ENCODE measurements at regions not wholly inside any gene's neighbourhood (a gene's known extent, or its start where the extent isn't known, plus 50 kb on each side); places are given as distances from the start of the nearest gene placed in this dataset.

GRCh38 chr6:21747441-21747840, 153.9 kb downstream of the SOX4 start:
- Histone ChIP-seq H3K27ac (peak overlapping the region; percentile 48 to 55), H3K27me3 (no peaks in the 10 kb centered on the region), H3K36me3 (no peaks in the 10 kb centered on the region), H3K9me3 (no peaks in the 10 kb centered on the region), H3K4me3 (no peak overlapping the region), H3K4me1 (no peaks in the 10 kb centered on the region)
- intact Hi-C loops (cut with DNase I; ENCODE audit: low total_unique reads): no loop called here
- TF ChIP-seq POLR2AphosphoS5 (IDR thresholded peaks at IDR 0.05) (no peak), CTCF (IDR thresholded peaks at IDR 0.05) (no peak)
- DNase-seq (ENCODE audit: low spot score in 2 of 2): no peak

- H3K4me3 ChIP-seq: no peak overlapping the region
- H3K9me3 ChIP-seq: no peaks in the 10 kb centered on the region
- H3K36me3 ChIP-seq: no peaks in the 10 kb centered on the region
- no peak for TF ChIP-seq CTCF (IDR thresholded peaks at IDR 0.05)
- no peak for DNase-seq (ENCODE audit: low spot score in 2 of 2)
- no peaks in the 10 kb centered on the region for H3K27me3 ChIP-seq
- intact Hi-C loops (cut with DNase I; ENCODE audit: low total_unique reads): no loop called here
- H3K27ac ChIP-seq: peak overlapping the region; percentile 48 to 55
- H3K4me1 ChIP-seq: no peaks in the 10 kb centered on the region
Observed at GRCh38 chr6:21748343-21749056, 154.9 kb downstream of the SOX4 start.

- no peaks in the 10 kb centered on the region for H3K4me1 ChIP-seq
- no peak for DNase-seq (ENCODE audit: low spot score in 2 of 2)
- H3K27ac ChIP-seq: peak overlapping the region in 1 of 2 donors; percentile 1
Observed at GRCh38 chr6:21749754-21750153, 156.2 kb downstream of the SOX4 start.

GRCh38 chr6:21750575-21750974, 157.0 kb downstream of the SOX4 start:
- TF ChIP-seq CTCF (IDR thresholded peaks at IDR 0.05): no peak
- TF ChIP-seq POLR2A (IDR thresholded peaks at IDR 0.05): no peak
- no peak for TF ChIP-seq POLR2AphosphoS5 (IDR thresholded peaks at IDR 0.05)
- DNase-seq (ENCODE audit: low spot score in 2 of 2): no peak
- Histone ChIP-seq H3K9me3 (no peaks in the 10 kb centered on the region), H3K4me3 (no peak overlapping the region), H3K27ac (no peak overlapping the region), H3K27me3 (no peaks in the 10 kb centered on the region), H3K36me3 (no peaks in the 10 kb centered on the region), H3K4me1 (no peaks in the 10 kb centered on the region)
- intact Hi-C loops (cut with DNase I; ENCODE audit: low total_unique reads): no loop called here

More at GRCh38 chr6:21749754-21750153, 156.2 kb downstream of the SOX4 start:
- H3K9me3 ChIP-seq: no peaks in the 10 kb centered on the region
- no peaks in the 10 kb centered on the region for H3K36me3 ChIP-seq
- no peak overlapping the region for H3K4me3 ChIP-seq
- no peaks in the 10 kb centered on the region for H3K27me3 ChIP-seq
- TF ChIP-seq CTCF (IDR thresholded peaks at IDR 0.05) (no peak), POLR2A (IDR thresholded peaks at IDR 0.05) (no peak), POLR2AphosphoS5 (IDR thresholded peaks at IDR 0.05) (no peak)
- intact Hi-C loops (cut with DNase I; ENCODE audit: low total_unique reads): no loop called here

GRCh38 chr6:21751608-21752007, 158.1 kb downstream of the SOX4 start:
- Histone ChIP-seq H3K27ac (no peak overlapping the region), H3K9me3 (no peaks in the 10 kb centered on the region), H3K4me1 (no peaks in the 10 kb centered on the region), H3K36me3 (no peaks in the 10 kb centered on the region), H3K4me3 (no peak overlapping the region), H3K27me3 (no peaks in the 10 kb centered on the region)
- intact Hi-C loops (cut with DNase I; ENCODE audit: low total_unique reads): no loop called here
- no peak for TF ChIP-seq CTCF (IDR thresholded peaks at IDR 0.05)
- TF ChIP-seq POLR2A (IDR thresholded peaks at IDR 0.05): no peak
- TF ChIP-seq POLR2AphosphoS5 (IDR thresholded peaks at IDR 0.05): no peak
- no peak for DNase-seq (ENCODE audit: low spot score in 2 of 2)

Measured in breast epithelium (tissue), 4 donors.